GM18508 (cell line): ENCODE measurements at regions not wholly inside any gene's neighbourhood (a gene's known extent, or its start where the extent isn't known, plus 50 kb on each side); places are given as distances from the start of the nearest gene placed in this dataset.
"Not testable (repeated sequence)": the region's sequence is repeated elsewhere in the genome, so short reads cannot be mapped to it uniquely, and the experiment has no call there.

ENCODE experiments used
- ATAC-seq: cut with Tn5 transposase; IDR thresholded peaks from one replicate; pipeline ENCODE4 v1.9.1; 2021; ENCODE audit warnings: moderate number of reproducible peaks; ENCODE audit not compliant: insufficient read depth, unreplicated experiment

GRCh38 chr4:32929796-32930699, 2209.9 kb downstream of the PCDH7 start:
- no peak for ATAC-seq

GRCh38 chr4:32930700-32931099, 2210.5 kb downstream of the PCDH7 start:
- ATAC-seq, result no peak

GRCh38 chr4:32931475-32931874, 2211.3 kb downstream of the PCDH7 start:
- no peak for ATAC-seq

GRCh38 chr4:32932156-32932555, 2212.0 kb downstream of the PCDH7 start:
- ATAC-seq, result no peak

GRCh38 chr4:32939222-32939621, 2219.1 kb downstream of the PCDH7 start:
- not testable (repeated sequence) for ATAC-seq

- no peak for ATAC-seq
Measured at GRCh38 chr4:32950866-32951265, 2230.7 kb downstream of the PCDH7 start.

- no peak for ATAC-seq
Measured at GRCh38 chr4:32958586-32958985, 2238.4 kb downstream of the PCDH7 start.

DNA sequence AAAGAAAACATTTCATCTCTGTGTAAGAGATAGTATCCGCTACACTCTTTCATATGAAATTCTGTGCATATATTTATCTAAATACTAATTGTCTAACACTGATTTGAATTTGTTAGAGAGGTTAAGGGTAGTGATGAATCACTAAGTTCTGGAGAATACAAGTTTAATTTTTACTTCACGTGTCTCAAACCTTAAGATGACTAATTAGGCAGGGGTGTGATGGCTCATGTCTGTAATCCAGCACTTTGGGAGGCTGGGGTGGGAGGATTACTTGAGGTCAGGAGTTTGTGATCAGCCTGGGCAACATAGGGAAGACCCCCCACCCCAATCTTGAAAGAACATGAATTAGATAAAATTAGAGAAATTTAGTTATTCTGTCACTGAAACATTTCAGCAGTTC, 2241.9 kb downstream of the PCDH7 start:
- no peak for ATAC-seq

DNA sequence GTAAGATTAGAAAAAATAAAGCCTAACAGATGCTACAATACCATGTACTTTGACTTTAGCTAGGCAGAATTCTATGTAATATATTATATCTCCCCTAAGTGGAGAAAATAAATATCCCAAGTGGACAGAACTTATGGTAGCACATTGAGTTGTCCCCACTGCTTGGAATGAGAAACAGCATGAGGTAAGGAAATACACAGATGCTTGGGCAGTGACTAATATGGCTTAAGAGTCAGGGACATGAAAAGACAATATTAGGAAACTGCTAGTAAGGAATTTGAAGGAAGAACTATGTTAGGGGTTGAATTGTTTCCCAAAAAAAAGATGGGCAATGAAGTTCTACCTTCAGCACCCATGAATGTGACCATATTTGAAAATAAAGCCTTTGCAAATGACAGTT, 2265.1 kb downstream of the PCDH7 start:
- no peak for ATAC-seq

- no peak for ATAC-seq
Measured at GRCh38 chr4:32986236-32986635, 2266.1 kb downstream of the PCDH7 start.

- ATAC-seq, result no peak
Measured at GRCh38 chr4:32987111-32987510, 2266.9 kb downstream of the PCDH7 start.

DNA sequence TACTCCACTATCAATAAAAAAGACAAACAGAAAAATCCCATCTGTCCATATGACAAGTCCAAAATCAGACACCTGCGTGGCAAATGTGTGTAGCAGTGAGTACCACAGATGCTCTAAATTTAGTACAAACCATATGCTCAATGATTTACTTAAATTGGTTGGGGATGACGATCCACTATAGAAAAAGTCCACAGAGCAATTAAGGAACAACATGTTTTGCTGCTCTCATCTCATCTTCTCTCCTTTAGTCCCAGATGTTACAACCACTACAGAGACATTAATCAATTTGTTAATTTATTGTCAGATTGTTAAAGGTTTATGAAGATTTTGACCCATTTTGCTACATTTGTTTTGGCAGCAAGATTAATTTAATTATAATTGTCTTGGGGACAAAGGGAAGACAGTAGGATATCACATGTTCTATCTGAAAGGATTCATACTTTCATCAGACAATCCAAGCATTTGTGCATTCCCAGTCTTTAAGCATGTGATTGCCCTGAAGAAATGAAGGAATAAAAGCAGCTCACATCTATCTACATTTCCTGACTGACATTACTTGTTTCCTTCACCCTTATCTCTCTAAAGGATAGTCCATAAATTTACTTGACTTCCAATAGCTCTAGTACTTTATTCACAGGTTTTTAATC, 2268.1 kb downstream of the PCDH7 start:
- ATAC-seq, result no peak

DNA sequence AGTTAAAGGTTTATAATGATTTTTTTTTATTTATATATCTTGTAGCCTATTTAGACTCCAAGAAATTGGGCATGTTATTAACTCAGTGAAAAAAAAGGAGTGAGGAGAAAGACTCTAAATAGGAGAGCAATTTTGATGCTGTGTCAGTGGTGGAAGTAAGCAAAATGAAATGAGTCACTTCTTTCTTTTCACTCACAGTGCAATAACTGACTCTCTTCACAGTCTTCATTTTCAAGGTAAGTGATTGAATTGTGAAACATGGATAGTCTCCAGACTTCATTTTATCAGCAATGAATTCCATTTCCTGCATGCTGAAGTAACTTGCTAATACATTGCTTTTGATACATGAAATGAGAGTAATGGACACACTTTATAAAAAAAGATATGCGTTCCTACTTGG, 2271.5 kb downstream of the PCDH7 start:
- ATAC-seq, result no peak

DNA sequence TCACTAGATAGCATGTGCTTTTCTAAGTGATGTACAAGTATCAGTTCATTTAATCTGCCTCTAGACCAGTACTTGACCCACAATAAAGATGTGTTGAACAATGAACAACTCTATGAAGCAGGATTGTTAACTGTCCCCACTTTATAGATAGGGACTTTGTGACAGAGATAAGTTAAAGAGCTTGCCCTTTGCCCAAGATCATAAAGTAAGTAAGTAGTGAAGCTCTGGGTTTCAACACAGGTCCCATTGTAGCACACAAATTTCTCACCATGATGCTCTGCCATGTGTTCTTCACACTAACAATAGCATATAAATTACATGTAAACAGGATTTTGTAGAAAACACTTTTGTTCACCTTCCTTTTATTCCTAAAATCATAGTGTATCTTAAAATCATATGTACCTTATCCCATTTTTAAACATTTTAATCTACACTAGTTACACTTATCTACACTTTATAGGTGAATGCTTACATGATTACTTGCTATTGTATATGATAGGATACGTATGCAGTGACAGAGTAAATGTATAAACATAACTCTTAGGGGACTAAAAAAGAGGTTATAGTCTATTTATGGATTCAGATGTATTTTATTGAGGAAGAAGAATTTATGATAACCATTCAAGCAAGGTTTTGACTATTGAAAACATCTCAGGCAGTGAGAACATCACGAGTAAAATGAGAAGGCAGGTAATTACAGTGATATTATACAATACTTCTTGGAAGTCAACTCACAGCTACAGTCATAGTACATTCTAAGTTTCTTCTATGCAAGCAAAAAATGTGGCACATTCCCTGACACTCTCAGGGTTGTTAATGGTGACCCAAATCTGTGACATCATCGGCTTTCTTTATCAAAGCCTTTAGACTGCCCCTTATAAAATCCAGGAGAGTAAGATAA, 2275.1 kb downstream of the PCDH7 start:
- ATAC-seq, result no peak

- ATAC-seq, result no peak
Measured at GRCh38 chr4:33013282-33013681, 2293.1 kb downstream of the PCDH7 start.

- no peak for ATAC-seq
Measured at GRCh38 chr4:33025236-33025635, 2305.1 kb downstream of the PCDH7 start.

GRCh38 chr4:33029976-33030375, 2309.8 kb downstream of the PCDH7 start:
- ATAC-seq, result no peak

DNA sequence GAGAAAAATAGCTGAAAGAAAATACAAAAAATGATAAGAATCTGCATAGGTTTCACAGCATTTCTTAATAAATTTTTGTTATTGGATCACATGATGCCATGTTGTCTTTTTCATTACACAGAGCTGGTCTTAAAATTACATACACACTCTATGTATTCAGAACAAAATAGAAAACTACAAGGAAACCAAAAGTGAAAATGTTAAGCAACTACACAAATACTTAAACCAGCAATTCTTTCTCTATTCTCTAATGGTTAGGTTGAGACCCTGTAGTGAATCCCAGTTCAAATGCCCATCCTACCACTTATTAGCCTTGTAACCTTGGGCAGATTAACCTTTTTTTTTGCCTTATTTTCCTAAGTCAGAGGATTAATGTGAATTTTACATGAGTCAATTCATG, 2311.2 kb downstream of the PCDH7 start:
- ATAC-seq, result no peak

- ATAC-seq, result no peak
Measured at GRCh38 chr4:33037464-33037863, 2317.3 kb downstream of the PCDH7 start.

DNA sequence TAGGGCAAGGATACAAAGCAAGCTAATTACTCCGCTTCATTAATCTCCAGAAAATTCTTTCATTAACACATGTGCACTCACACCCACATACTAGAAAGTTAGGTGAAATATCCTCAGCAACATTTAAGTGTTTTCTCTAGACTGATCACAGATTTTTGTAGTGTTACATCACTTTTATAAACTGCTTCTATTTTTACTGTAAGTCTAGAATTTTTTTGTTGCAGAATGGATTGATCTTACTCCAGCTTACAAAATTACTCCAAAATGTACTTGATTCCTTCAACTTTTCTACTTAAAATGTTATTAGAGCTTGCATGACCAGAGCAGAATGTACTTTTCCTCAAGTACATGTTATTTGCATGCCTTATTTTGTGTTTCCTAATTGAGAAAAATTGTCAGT, 2325.2 kb downstream of the PCDH7 start:
- ATAC-seq, result no peak

DNA sequence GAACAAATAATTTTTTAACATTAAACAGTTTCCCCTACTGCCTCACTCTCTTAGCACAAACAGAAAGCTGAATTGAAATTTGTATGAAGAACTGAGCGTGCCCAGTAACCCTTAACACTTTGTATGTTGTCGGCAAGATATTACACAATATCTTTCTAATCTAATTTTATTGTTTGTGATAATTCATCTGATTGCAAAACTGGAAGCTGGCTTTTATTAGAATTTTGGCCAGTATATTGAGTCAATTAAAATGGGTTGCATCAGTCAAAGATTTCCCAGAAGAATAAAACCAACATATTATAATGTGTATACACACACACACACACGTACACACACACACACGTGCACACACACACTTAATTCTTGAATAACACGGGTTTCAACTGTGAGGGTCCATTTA, 2332.1 kb downstream of the PCDH7 start:
- no peak for ATAC-seq
